ENCODE measurements at regions not wholly inside any gene's neighbourhood (a gene's known extent, or its start where the extent isn't known, plus 50 kb on each side); places are given as distances from the start of the nearest gene placed in this dataset.

DNA sequence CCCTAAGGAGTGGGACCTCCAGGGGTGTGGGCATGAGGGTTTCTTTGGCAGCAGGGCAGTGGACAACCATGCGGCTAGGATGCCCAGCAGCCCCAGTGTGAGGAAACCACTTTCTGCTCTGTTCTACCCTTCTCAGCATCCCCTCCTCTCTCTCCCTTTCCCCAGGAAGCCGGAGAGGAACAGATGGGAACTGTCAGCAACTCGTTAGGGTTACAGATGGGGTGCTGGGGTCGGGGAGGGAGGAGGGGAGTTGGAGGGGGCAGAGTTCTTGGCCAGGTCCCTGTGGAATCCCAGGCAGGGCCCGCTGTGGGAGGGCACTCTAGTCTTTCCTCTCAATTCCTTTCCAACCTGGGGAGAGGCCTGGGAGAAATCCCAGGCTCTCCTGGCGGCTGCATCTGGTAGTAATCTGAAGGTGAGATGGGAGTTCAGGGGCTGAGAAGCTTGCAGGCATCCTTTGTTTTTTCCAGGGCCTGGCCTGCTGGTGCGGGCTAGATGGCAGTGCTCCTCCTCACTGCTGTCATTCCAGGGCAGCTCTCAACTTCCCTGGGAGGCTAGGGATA, 93.9 kb upstream of the CSF3R start:
- TF ChIP-seq, protein P1, sequence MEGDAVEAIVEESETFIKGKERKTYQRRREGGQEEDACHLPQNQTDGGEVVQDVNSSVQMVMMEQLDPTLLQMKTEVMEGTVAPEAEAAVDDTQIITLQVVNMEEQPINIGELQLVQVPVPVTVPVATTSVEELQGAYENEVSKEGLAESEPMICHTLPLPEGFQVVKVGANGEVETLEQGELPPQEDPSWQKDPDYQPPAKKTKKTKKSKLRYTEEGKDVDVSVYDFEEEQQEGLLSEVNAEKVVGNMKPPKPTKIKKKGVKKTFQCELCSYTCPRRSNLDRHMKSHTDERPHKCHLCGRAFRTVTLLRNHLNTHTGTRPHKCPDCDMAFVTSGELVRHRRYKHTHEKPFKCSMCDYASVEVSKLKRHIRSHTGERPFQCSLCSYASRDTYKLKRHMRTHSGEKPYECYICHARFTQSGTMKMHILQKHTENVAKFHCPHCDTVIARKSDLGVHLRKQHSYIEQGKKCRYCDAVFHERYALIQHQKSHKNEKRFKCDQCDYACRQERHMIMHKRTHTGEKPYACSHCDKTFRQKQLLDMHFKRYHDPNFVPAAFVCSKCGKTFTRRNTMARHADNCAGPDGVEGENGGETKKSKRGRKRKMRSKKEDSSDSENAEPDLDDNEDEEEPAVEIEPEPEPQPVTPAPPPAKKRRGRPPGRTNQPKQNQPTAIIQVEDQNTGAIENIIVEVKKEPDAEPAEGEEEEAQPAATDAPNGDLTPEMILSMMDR (IDR thresholded peaks at IDR 0.05) = no peak
- no peak for TF ChIP-seq POLR2A (IDR thresholded peaks at IDR 0.05)

All from esophagus squamous epithelium (tissue), 4 donors.